NCI-H2196 treated with DMSO at 0.1 percent for 48 hours (cell line): ENCODE measurements at regions not wholly inside any gene's neighbourhood (a gene's known extent, or its start where the extent isn't known, plus 50 kb on each side); places are given as distances from the start of the nearest gene placed in this dataset.

Source experiments
- DNase-seq: peaks from one replicate; lab custom pipeline; 2025; ENCODE audit not compliant: unreplicated experiment; lab: John Stamatoyannopoulos, UW

DNA sequence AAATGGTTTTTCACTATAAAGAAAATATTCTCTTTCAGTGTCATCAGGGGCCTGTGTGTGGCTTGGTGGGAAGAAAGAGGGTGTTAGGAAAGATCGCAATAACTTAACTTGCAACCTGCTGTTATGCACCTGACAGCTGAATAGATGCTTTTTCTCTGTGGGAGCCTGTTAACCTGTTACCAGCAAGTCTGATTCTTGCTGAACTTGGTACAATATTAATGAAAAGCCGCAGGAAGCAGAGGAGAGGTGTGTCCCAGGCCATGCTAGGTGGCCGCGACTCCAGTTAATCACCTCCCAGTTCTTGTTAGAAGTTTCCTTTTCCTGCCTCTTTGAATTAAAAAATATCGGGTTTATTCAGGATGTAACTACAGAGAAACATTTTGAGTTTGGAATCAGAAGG is 494.8 kb upstream of the AGA start:
- no peak for DNase-seq

DNA sequence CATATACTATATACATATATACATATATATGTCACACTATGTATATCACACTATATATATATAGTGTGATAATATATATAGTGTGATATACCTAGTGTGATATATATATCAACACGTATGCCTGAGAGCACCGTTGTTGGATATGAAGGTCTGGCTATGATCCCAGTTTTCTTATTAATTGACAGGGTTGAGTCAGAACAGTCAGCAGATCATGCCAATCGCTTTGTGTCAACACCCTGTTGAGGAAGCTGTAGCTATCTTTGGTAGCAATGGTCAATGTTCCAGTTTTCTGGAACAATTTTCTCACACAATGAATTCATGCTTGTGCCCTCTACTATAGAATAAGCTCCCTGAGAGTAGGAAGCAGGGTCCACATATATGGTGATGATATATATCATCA is 496.0 kb upstream of the AGA start:
- no peak for DNase-seq

DNA sequence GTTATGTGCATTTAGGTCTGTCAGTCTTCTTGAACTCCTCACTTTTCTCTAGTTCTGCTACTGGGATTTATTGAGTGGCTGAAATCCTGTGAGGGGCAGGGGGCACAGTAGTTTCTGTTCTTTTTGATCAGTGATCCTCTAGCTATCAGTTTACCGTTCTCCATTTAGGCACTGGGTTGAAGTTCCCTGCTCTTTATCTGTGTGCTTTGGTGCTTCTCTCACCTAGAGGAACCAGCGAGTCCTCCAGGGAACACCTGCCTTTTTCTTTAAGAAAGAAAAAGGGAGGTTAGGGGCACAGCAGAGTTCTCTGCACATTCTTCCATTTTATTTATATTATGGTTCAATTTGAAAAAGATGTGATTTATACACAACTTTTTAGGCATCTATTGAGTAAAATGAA is 503.0 kb upstream of the AGA start:
- no peak for DNase-seq

GRCh38 chr4:177947607-177948006 is 505.4 kb upstream of the AGA start:
- DNase-seq = no peak

DNA sequence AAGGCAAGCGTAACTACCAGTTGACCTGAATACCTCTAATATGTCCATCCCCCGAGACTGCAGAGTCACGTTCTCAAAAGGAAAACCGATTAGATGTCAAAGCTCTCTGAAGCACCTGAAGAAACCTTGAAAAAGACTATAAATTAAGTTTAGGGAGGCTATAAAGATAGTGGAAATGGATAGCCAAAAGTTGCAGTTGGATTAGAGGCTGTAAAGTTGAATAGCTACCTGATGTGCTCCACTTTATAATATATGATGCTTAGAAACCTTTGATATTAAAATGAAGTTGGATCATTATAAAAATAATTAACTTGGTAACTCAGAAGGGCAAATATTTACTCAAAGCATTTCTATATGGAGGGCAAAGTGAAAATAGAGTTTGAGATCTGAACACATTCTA is 506.6 kb upstream of the AGA start:
- no peak for DNase-seq

DNA sequence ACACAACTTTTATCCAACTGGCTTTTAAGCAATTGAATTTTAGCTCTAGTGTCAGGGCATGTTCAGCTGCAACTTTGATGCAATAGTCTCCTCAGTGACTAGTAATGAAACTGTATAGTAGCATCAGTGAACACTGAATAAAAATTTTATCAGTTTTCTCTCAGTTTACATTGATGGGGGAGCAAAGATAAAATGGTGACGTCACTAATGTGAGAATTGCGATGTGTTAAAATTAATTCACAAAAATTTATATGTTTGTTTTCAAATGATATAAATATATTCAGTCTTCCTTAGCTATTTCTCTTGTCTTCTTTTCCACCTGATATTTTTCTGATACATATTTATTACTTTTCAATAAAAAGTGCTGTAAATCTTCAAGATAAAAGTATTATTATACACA is 508.8 kb upstream of the AGA start:
- no peak for DNase-seq

DNA sequence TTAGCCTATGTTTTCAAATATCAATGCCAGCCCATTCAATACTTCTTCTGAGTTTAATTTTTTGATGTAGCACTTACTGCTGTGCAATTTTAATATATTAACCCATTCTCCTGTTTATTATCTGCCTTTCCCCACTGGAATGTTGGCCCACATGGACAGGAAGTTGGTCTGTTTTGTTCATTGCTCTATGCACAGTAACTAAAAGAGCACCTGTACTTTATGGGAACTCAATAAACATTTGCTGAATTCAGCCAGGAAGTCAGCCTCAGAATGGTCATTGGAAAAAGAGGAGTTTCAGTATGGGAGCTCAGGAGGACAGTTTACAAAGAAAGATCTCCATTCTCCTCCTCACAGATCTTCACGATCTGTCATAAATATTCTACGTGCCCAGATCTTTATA is 510.5 kb upstream of the AGA start:
- no peak for DNase-seq

DNA sequence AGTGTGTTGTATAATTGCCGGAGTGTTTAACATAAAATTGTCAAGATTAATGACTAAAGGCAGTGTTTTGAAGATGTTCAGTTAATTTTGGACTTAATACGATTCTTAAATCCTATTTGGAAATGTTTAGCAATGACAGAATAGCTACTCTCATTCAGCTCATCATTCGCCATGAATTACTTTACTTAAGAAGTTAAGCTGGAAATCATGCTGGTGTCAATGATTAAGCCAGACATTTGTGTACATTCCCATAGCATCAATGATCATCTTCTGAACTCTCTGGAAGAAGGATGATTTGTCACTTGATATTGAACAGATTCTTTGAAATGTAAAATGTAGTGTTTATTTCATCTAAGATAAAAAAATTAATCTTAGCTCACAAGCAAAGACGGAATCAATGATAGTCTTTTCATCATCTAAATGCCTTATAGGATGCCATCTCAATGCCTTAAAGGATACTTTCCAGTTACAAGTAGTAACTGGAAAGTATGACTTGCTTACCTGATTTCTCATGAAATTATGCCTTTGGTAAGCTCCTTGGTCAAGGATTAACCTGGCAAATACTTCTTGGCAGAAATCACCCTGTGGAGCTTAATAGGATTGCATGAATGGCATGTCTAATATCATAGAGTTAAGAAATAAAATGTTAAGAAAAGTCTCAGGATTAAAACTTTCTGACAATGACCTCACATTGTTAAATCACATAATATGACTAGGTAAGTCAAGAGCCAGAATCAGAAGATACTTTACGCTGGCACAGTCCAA is 515.5 kb upstream of the AGA start:
- DNase-seq = no peak

DNA sequence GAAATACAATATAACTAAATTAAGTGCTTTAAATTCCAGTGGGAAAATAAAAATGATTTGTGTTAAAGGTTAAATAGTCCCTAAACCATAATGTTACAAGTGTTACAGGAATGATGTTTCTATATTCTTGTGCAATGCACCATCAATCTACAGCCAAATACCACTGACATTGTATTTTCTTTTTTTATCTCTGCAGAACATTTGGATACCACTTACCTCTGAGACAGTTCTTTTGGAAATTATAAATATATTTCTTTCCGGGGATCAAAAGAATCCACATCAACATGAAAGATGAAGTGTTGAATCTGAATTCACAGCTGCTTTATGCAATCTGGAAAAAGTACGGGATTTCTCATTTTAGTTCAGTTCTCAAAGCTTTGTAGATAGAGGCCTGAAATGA is 518.3 kb upstream of the AGA start:
- no peak for DNase-seq

GRCh38 chr4:177961761-177962380 is 519.6 kb upstream of the AGA start:
- no peak for DNase-seq

- no peak for DNase-seq
These were observed 521.8 kb upstream of the AGA start for GRCh38 chr4:177964061-177964460.

GRCh38 chr4:177964693-177965168 is 522.5 kb upstream of the AGA start:
- DNase-seq = no peak

DNA sequence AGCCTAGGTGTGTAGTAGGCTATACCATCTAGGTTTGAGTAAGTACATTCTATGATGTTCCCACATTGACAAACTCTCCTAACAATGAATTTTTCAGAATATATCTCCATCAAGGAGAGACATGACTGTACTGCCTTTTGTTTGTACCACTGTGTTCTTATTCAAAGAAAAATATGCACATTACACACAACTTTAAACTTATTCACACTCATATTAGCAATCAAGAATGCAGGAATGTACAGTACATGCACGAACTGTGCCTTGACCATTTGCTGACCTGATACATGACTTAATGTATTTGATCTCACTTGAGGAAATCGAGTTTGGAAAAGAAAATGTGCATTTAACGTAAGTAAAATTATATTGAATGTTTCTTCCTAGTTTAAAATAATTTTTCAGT is 525.1 kb upstream of the AGA start:
- no peak for DNase-seq

DNA sequence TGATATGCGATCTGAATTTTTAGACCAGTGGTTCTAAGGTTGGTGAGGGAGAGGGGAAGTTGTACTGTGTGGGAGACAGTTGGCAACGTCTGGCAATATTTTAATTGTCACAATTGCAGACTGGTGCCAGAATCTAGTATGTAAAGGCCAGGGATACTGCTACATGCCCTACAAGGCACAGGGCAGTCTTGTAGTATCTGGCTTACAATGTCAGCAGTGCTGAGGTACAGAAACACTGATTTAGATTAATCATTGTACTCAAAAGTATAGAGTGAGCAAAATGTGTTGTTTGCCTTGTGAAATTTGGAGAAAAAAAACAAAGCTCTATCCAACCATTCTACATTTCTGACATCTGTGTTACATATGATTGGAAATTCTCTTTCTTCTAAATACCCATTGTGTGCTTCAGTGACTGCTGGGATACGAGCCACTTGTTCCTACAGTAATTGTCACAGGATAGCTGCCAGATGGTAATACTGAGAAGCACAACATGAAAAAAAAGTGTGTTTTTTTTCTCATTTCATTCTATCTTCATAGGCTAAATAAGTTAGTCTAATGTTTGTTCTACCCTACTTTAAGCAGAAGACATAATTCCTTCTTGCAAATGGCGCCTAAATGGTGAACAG is 526.7 kb upstream of the AGA start:
- no peak for DNase-seq

GRCh38 chr4:177974461-177974860 is 532.2 kb upstream of the AGA start:
- no peak for DNase-seq

DNA sequence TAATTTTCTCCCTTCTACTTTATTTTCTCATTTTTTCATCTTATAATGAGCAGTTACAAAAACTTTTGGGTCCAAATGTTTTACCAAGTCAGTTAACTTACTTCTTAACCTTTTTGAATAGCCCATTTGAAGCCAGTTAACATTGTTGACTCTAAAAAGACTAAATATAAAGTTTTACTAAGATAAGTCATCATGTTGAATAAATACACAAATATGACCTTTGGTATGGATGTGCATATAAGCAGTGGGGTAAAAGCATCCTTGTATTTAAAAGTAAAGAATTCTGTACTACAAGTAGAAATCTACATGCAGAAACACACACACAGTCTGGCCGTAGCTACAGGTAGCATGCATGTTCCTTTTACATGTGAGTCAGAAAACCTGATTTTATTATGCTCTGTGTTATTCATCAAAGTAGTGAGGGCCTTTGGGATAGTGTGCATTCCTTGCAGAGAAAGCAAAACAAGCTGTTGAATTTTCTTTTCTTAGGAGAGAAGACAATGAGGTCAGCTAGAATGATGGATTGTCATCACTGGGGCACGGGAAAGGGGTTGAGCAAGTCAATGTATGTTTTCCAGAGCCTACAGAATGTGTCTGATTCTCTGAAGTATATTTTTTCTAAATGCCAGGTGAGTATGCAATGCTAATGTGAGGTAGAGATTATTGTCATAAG is 533.2 kb upstream of the AGA start:
- no peak for DNase-seq

DNA sequence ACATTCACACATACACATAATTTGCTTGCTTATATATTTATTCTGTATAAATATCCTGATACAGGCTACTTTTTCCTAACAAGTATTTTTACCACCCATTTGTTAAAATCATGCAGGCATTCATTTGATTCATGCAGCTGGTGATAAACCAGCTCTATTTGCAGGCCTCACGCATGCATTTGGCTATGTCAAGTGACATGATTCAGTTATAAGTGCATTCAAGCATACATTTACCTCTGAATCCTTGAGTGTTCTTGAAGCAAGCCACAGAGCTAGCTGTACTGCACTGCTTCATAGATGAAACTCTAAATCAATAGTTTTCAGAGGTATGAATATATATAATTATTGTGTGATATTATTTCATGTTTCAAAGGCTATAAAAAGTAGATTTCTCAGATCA is 544.0 kb upstream of the AGA start:
- DNase-seq = no peak

- no peak for DNase-seq
These were observed 545.7 kb upstream of the AGA start for GRCh38 chr4:177987896-177988295.

- DNase-seq = no peak
These were observed 547.4 kb upstream of the AGA start for GRCh38 chr4:177989503-177990201.

- no peak for DNase-seq
These were observed 560.9 kb upstream of the AGA start for GRCh38 chr4:178003098-178003657.

GRCh38 chr4:178010596-178010995 is 568.4 kb upstream of the AGA start:
- DNase-seq = no peak
